HCT116 (cell line): ENCODE measurements at regions not wholly inside any gene's neighbourhood (a gene's known extent, or its start where the extent isn't known, plus 50 kb on each side); places are given as distances from the start of the nearest gene placed in this dataset.

ENCODE experiments used
- ATAC-seq: fragments of 200-7000 bp; cut with Tn5 transposase; 2 replicates; pipeline ENCODE4 v1.9.1; 2020; ENCODE audit warnings: mild to moderate bottlenecking, moderate library complexity
- BruUV-seq: library from RNA; stranded (reverse); fragments of 400-500 nt; replicated peaks from 2 replicates; lab custom pipeline; 2021; lab: Mats Ljungman, UMichigan
- CTCF ChIA-PET: fragments of 300-600 bp; sonication (Branson Sonifier 250); formaldehyde crosslinking; loops from one replicate; lab custom pipeline; 2021; ENCODE audit warnings: antibody characterized with exemption; lab: Charles Lee
- POLR2A ChIA-PET: fragments of 300-600, 350-600 bp; sonication (Branson Sonifier 250); formaldehyde crosslinking; loops from one replicate; lab custom pipeline; 2021; ENCODE audit warnings: antibody characterized with exemption; lab: Charles Lee
- RAD21 ChIA-PET, 2 experiments: fragments of 300-600 bp; sonication (Branson Sonifier 250); formaldehyde crosslinking; loops; one replicate each; lab custom pipeline; 2023; ENCODE audit warnings: low total read pairs in 2 of 2; ENCODE audit not compliant: uncharacterized antibody in 2 of 2, unreplicated experiment in 2 of 2, low non-redundant PET in 1 of 2; lab: Charles Lee
- DNase-seq: peaks from one replicate; pipeline ENCODE4 v3.0.0-alpha.2; 2010; ENCODE audit warnings: low read depth, low spot score
- H2AFZ ChIP-seq: fragments of 200-600 bp; shearing (Covaris generic), sonication (generic); 2 replicates; pipeline ENCODE4 v1.6.1; 2017; ENCODE audit warnings: low read depth, mixed run types, mixed read lengths, antibody characterized with exemption, low read length; ENCODE audit not compliant: poor library complexity, severe bottlenecking
- H3K27ac ChIP-seq: 2 replicates; pipeline ENCODE4 v1.5.1; 2012; ENCODE audit warnings: low read depth, low read length
- H3K27me3 ChIP-seq: fragments of 200-600 bp; sonication (generic); 2 replicates; pipeline ENCODE4 v1.6.1; 2016; ENCODE audit warnings: mixed run types, low read length, mixed read lengths; ENCODE audit not compliant: insufficient read depth
- H3K36me3 ChIP-seq, 2 experiments: fragments of 200-500 bp in 1 of 2; fragments of 200-600 bp in 1 of 2; sonication (Bioruptor generic) in 1 of 2; sonication (generic) in 1 of 2; 2 replicates each; pipeline versions ENCODE4 v1.5.1 to v1.6.1; 2014 to 2016; ENCODE audit warnings: low read length in 2 of 2, inconsistent platforms in 1 of 2, mixed read lengths in 1 of 2, mixed run types in 1 of 2; ENCODE audit not compliant: insufficient read depth in 2 of 2, control insufficient read depth in 1 of 2
- H3K4me1 ChIP-seq, 2 experiments: fragments of 200-600 bp in 1 of 2; sonication (generic) in 1 of 2; 2 replicates each; pipeline versions ENCODE4 v1.5.1 to v1.6.1; 2012 to 2017; ENCODE audit warnings: low read length in 2 of 2, inconsistent platforms in 1 of 2, mild to moderate bottlenecking in 1 of 2, mixed read lengths in 1 of 2, mixed run types in 1 of 2, moderate library complexity in 1 of 2; ENCODE audit not compliant: insufficient read depth in 2 of 2, control insufficient read depth in 1 of 2
- H3K4me2 ChIP-seq: fragments of 200-600 bp; sonication (generic); 2 replicates; pipeline ENCODE4 v1.6.1; 2017; ENCODE audit warnings: mixed run types, low read length, mixed read lengths
- H3K4me3 ChIP-seq, 2 experiments: fragments of 200-600 bp in 1 of 2; sonication (generic) in 1 of 2; replicated peaks in 1 of 2; 2 replicates each; pipeline ENCODE4 v1.5.1; 2011 to 2016; ENCODE audit warnings: low read length in 2 of 2, control low read depth in 1 of 2, low read depth in 1 of 2, mild to moderate bottlenecking in 1 of 2, mixed read lengths in 1 of 2, mixed run types in 1 of 2
- H3K79me2 ChIP-seq: fragments of 200-600 bp; sonication (generic); 2 replicates; pipeline ENCODE4 v1.6.1; 2017; ENCODE audit warnings: mild to moderate bottlenecking, mixed run types, low read length, moderate library complexity, mixed read lengths; ENCODE audit not compliant: insufficient read depth
- H3K9ac ChIP-seq: fragments of 200-600 bp; sonication (generic); 2 replicates; pipeline ENCODE4 v1.6.1; 2016; ENCODE audit warnings: low read length, mixed read lengths
- H3K9me2 ChIP-seq: fragments of 200-600 bp; sonication (generic), shearing (Covaris generic); 2 replicates; pipeline ENCODE4 v1.6.1; 2017; ENCODE audit warnings: mixed run types, mild to moderate bottlenecking, moderate library complexity; ENCODE audit not compliant: insufficient read depth
- H3K9me3 ChIP-seq, 2 experiments: fragments of 200-500 bp in 1 of 2; fragments of 200-600 bp in 1 of 2; sonication (Bioruptor generic) in 1 of 2; sonication (generic) in 1 of 2; 2 replicates each; pipeline ENCODE4 v1.6.1; 2014 to 2017; ENCODE audit warnings: low read length in 2 of 2, mixed read lengths in 2 of 2, inconsistent platforms in 1 of 2, low read depth in 1 of 2, mild to moderate bottlenecking in 1 of 2, mixed run types in 1 of 2, moderate library complexity in 1 of 2; ENCODE audit not compliant: control insufficient read depth in 1 of 2, insufficient read depth in 1 of 2
- H4K20me1 ChIP-seq: fragments of 200-600 bp; sonication (generic), shearing (Covaris generic); 2 replicates; pipeline ENCODE4 v1.6.1; 2017; ENCODE audit warnings: mixed run types, mild to moderate bottlenecking, moderate library complexity; ENCODE audit not compliant: insufficient read depth
- CBX3 ChIP-seq: IDR thresholded peaks from 2 replicates; pipeline ENCODE4 v1.6.1; 2012; ENCODE audit warnings: low read depth
- EGR1 ChIP-seq: IDR thresholded peaks from 2 replicates; pipeline ENCODE4 v1.6.1; 2012; ENCODE audit warnings: low read depth
- EZH2 ChIP-seq: fragments of 200-600 bp; sonication (generic); IDR thresholded peaks from 2 replicates; pipeline ENCODE4 v1.6.1; 2017; ENCODE audit warnings: antibody characterized with exemption, mixed run types
- FOSL1 ChIP-seq: IDR thresholded peaks from 2 replicates; pipeline ENCODE4 v1.6.1; 2012; ENCODE audit warnings: low read depth
- JUND ChIP-seq: IDR thresholded peaks from 2 replicates; pipeline ENCODE4 v1.6.1; 2012
- POLR2AphosphoS5 ChIP-seq: IDR thresholded peaks from 2 replicates; pipeline ENCODE4 v1.6.1; 2011; ENCODE audit warnings: mild to moderate bottlenecking, low read depth, low read length, moderate library complexity
- RAD21 ChIP-seq: IDR thresholded peaks from 2 replicates; pipeline ENCODE4 v1.6.1; 2012; ENCODE audit warnings: low read depth, mild to moderate bottlenecking
- TCF7L2 ChIP-seq: IDR thresholded peaks from 2 replicates; pipeline ENCODE4 v1.7.0; 2011; ENCODE audit warnings: borderline replicate concordance, inconsistent platforms; ENCODE audit not compliant: insufficient read depth, insufficient read length; ENCODE audit errors: extremely low read depth
- intact Hi-C: fragments of 100-400 bp; cut with micrococcal nuclease; formaldehyde crosslinking; loops from 2 replicates; pipeline ENCODE4 v1.10.0; 2022
- TF ChIP-seq, protein P1 (sequence below): IDR thresholded peaks from 2 replicates; pipeline ENCODE4 v1.6.1; 2012

- TF ChIP-seq, protein P1, sequence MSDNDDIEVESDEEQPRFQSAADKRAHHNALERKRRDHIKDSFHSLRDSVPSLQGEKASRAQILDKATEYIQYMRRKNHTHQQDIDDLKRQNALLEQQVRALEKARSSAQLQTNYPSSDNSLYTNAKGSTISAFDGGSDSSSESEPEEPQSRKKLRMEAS = no peak
- TF ChIP-seq RAD21 (no peak), POLR2AphosphoS5 (no peak), JUND (no peak), TCF7L2 (no peak), CBX3 (no peak), EGR1 (no peak), EZH2 (no peak)
- Histone ChIP-seq H2AFZ (no peak overlapping the region), H3K79me2 (no peaks in the 10 kb centered on the region), H3K9me3 (peaks cover 5 to 14% of the 10 kb centered on the region in 2 experiments; a peak in 2 of 4 replicates), H3K4me1 (no peaks in the 10 kb centered on the region), H3K36me3 (no peaks in the 10 kb centered on the region), H3K9me2 (no peaks in the 10 kb centered on the region), H4K20me1 (no peaks in the 10 kb centered on the region), H3K4me3 (no peak overlapping the region), H3K9ac (no peak overlapping the region), H3K4me2 (no peak overlapping the region), H3K27me3 (no peaks in the 10 kb centered on the region), H3K27ac (no peak overlapping the region)
- DNase-seq (no peak), ATAC-seq (no peak)
- ChIA-PET RAD21 (no interaction called here), CTCF (no interaction called here), POLR2A (no interaction called here)
- BruUV-seq = no TSS peak
- intact Hi-C loops = no loop called here
Measured at GRCh38 chr11:79953629-79954028, 512.8 kb upstream of the TENM4 start.

GRCh38 chr11:79950741-79951140 is 509.9 kb upstream of the TENM4 start:
- no TSS peak for BruUV-seq
- Histone ChIP-seq H3K79me2 (no peaks in the 10 kb centered on the region), H3K36me3 (no peaks in the 10 kb centered on the region), H3K27me3 (no peaks in the 10 kb centered on the region), H2AFZ (no peak overlapping the region), H3K4me2 (no peak overlapping the region), H3K4me1 (no peaks in the 10 kb centered on the region), H3K4me3 (no peak overlapping the region), H3K9ac (no peak overlapping the region), H3K27ac (no peak overlapping the region), H3K9me2 (no peaks in the 10 kb centered on the region), H4K20me1 (no peaks in the 10 kb centered on the region), H3K9me3 (peaks cover 4 to 13% of the 10 kb centered on the region in 2 experiments; a peak in 2 of 4 replicates)
- CTCF ChIA-PET = no interaction called here
- TF ChIP-seq RAD21 (no peak), EGR1 (no peak), FOSL1 (no peak)
- ATAC-seq (no peak), DNase-seq (no peak)
- intact Hi-C loops = no loop called here
- RAD21 ChIA-PET = no interaction called here
- POLR2A ChIA-PET = no interaction called here
